GM21825 (cell line): ENCODE measurements at regions not wholly inside any gene's neighbourhood (a gene's known extent, or its start where the extent isn't known, plus 50 kb on each side); places are given as distances from the start of the nearest gene placed in this dataset.

Source experiments
- ATAC-seq: cut with Tn5 transposase; IDR thresholded peaks from one replicate; pipeline ENCODE4 v1.9.1; 2021; ENCODE audit warnings: mild to moderate bottlenecking, moderate library complexity; ENCODE audit not compliant: unreplicated experiment

- no peak for ATAC-seq
Measured at GRCh38 chr4:127149086-127149485, 483.7 kb upstream of the INTU start.

GRCh38 chr4:127151941-127152340 lies 480.8 kb upstream of the INTU start:
- no peak for ATAC-seq

- ATAC-seq = no peak
Measured at GRCh38 chr4:127155116-127155515, 477.6 kb upstream of the INTU start.

GRCh38 chr4:127155555-127155954 lies 477.2 kb upstream of the INTU start:
- ATAC-seq = no peak

- ATAC-seq = no peak
Measured at GRCh38 chr4:127162741-127163140, 470.0 kb upstream of the INTU start.

GRCh38 chr4:127165971-127166370 lies 466.8 kb upstream of the INTU start:
- no peak for ATAC-seq

- no peak for ATAC-seq
Measured at GRCh38 chr4:127174201-127174600, 458.6 kb upstream of the INTU start.

GRCh38 chr4:127174616-127175015 lies 458.1 kb upstream of the INTU start:
- no peak for ATAC-seq

- ATAC-seq = no peak
Measured at GRCh38 chr4:127179256-127180087, 453.3 kb upstream of the INTU start.

- no peak for ATAC-seq
Measured at GRCh38 chr4:127181001-127181400, 451.8 kb upstream of the INTU start.

- no peak for ATAC-seq
Measured at GRCh38 chr4:127182687-127183086, 450.1 kb upstream of the INTU start.

GRCh38 chr4:127188847-127189246 lies 443.9 kb upstream of the INTU start:
- ATAC-seq = no peak

GRCh38 chr4:127194281-127194680 lies 438.5 kb upstream of the INTU start:
- no peak for ATAC-seq

- ATAC-seq = no peak
Measured at GRCh38 chr4:127196655-127197352, 436.0 kb upstream of the INTU start.

GRCh38 chr4:127203562-127204200 lies 429.1 kb upstream of the INTU start:
- ATAC-seq = no peak

- no peak for ATAC-seq
Measured at GRCh38 chr4:127204322-127204721, 428.4 kb upstream of the INTU start.

- ATAC-seq = no peak
Measured at GRCh38 chr4:127209580-127210095, 423.1 kb upstream of the INTU start.

- no peak for ATAC-seq
Measured at GRCh38 chr4:127210893-127211649, 421.7 kb upstream of the INTU start.

GRCh38 chr4:127211650-127212560 lies 420.9 kb upstream of the INTU start:
- no peak for ATAC-seq

GRCh38 chr4:127212701-127213100 lies 420.1 kb upstream of the INTU start:
- ATAC-seq = no peak
